Right lobe of liver (tissue), 6 donors: ENCODE measurements at regions not wholly inside any gene's neighbourhood (a gene's known extent, or its start where the extent isn't known, plus 50 kb on each side); places are given as distances from the start of the nearest gene placed in this dataset.
A peak's percentile ranks its signal among the peaks of the same experiment; 100 is the strongest.

ENCODE experiments used
- ATAC-seq, 4 donors: fragments of 200-7000 bp; cut with Tn5 transposase; one replicate each; pipeline ENCODE4 v1.9.1; 2020; ENCODE audit warnings: mild to moderate bottlenecking in 4 of 4, moderate library complexity in 4 of 4
- DNase-seq, 3 donors: peaks; one replicate each; pipeline ENCODE4 v3.0.0-alpha.2; 2020
- H3K27ac ChIP-seq, 3 donors: fragments of 200-600 bp; one replicate each; pipeline ENCODE4 v1.8.0; 2022
- H3K27me3 ChIP-seq, 2 donors: fragments of 200-600 bp; one replicate each; pipeline ENCODE4 v1.8.0; 2022
- H3K36me3 ChIP-seq, 4 donors: fragments of 200-600 bp; sonication (generic) in 1 of 4; one replicate each; pipeline versions ENCODE4 v1.5.1 to v1.8.0; 2017 to 2022; ENCODE audit warnings: control low read depth in 1 of 4
- H3K4me1 ChIP-seq, 4 donors: fragments of 200-600 bp; sonication (generic) in 1 of 4; one replicate each; pipeline versions ENCODE4 v1.5.1 to v1.8.0; 2017 to 2022; ENCODE audit warnings: control low read depth in 1 of 4
- H3K4me3 ChIP-seq, 3 donors: fragments of 200-600 bp; one replicate each; pipeline ENCODE4 v1.8.0; 2022
- H3K9me3 ChIP-seq, 4 donors: fragments of 200-600 bp; sonication (generic) in 1 of 4; one replicate each; pipeline versions ENCODE4 v1.5.1 to v1.8.0; 2017 to 2022; ENCODE audit warnings: control low read depth in 1 of 4
- CTCF ChIP-seq, 4 donors: fragments of 200-600 bp in 3 of 4; fragments of 450-650 bp in 1 of 4; IDR thresholded peaks; one replicate each; pipeline versions ENCODE4 v1.5.1 to v1.8.0; 2016 to 2022; ENCODE audit warnings: antibody characterized with exemption in 4 of 4, mild to moderate bottlenecking in 2 of 4
- POLR2A ChIP-seq: fragments of 450-650 bp; IDR thresholded peaks from one replicate; pipeline ENCODE4 v1.6.1; 2017; ENCODE audit warnings: antibody characterized with exemption, mild to moderate bottlenecking
- WGBS: methylation state at CpG from one replicate; pipeline ENCODE4 v1.1.6; 2018; ENCODE audit warnings: low coverage, low lambda C conversion rate; ENCODE audit not compliant: insufficient coverage; ENCODE audit errors: missing lambda C conversion rate; 5-methylcytosine and 5-hydroxymethylcytosine counted together
- intact Hi-C, 2 donors: fragments of 100-400 bp; cut with DNase I; formaldehyde crosslinking; loops; one replicate each; pipeline versions ENCODE4 v1.11.2 to v1.14.1; 2022
- donor health status: DM: no; HTN: yes; CAD: no.
- donor health status: DM: no; HTN: no; CAD: no.
- donor health status: DM: no; HTN: no; CAD: no.
- donor health status: DM: no; HTN: yes; CAD: no.
- donor health status: DM: no; HTN: yes; CAD: no.

GRCh38 chr7:16975712-16976111, 93.9 kb upstream of the AGR3 start:
- no peak for ATAC-seq
- intact Hi-C loops = no loop called here
- no peak overlapping the region for H3K4me3 ChIP-seq
- no peak for DNase-seq
- peaks cover 0 to 6% (median 0%) of the 10 kb centered on the region in 4 donors for H3K4me1 ChIP-seq
- H3K9me3 ChIP-seq = no peaks in the 10 kb centered on the region
- no peaks in the 10 kb centered on the region for H3K27me3 ChIP-seq
- no peaks in the 10 kb centered on the region for H3K36me3 ChIP-seq
- TF ChIP-seq POLR2A = no peak
- TF ChIP-seq CTCF (IDR thresholded peaks at IDR 0.05) = no peak
- H3K27ac ChIP-seq = no peak overlapping the region
- WGBS = 50% methylated on average over 1 of the region's 1 CpG

- DNase-seq = no peak
- 65% methylated on average over 1 of the region's 1 CpG for WGBS
- no peaks in the 10 kb centered on the region for H3K36me3 ChIP-seq
- H3K9me3 ChIP-seq = no peaks in the 10 kb centered on the region
- intact Hi-C loops = no loop called here
- peak in 3 of 4 donors; percentile 25 to 84 (median 60) for ATAC-seq
- no peak for TF ChIP-seq POLR2A
- TF ChIP-seq CTCF (IDR thresholded peaks at IDR 0.05) = no peak
- no peak overlapping the region for H3K27ac ChIP-seq
- H3K4me1 ChIP-seq = peaks cover 0 to 10% (median 4%) of the 10 kb centered on the region in 4 donors
- H3K4me3 ChIP-seq = no peak overlapping the region
- no peaks in the 10 kb centered on the region for H3K27me3 ChIP-seq
These were observed 96.8 kb upstream of the AGR3 start for GRCh38 chr7:16978358-16979244.

GRCh38 chr7:16980539-16980938, 98.8 kb upstream of the AGR3 start:
- TF ChIP-seq CTCF (IDR thresholded peaks at IDR 0.05) (no peak), POLR2A (no peak)
- WGBS = 77% methylated on average over 4 of the region's 4 CpGs
- no peak for ATAC-seq
- Histone ChIP-seq H3K36me3 (no peaks in the 10 kb centered on the region), H3K9me3 (no peaks in the 10 kb centered on the region), H3K4me1 (peaks cover 0 to 10% (median 4%) of the 10 kb centered on the region in 4 donors), H3K4me3 (no peak overlapping the region), H3K27ac (no peak overlapping the region), H3K27me3 (no peaks in the 10 kb centered on the region)
- intact Hi-C loops = loop anchor here in 1 of 2 donors (10.0 kb wide), 1 partner anchor 314 kb away; the partner anchor contains the start of gene AHR
- DNase-seq = no peak

- intact Hi-C loops = loop anchor here in 1 of 2 donors (10.0 kb wide), 1 partner anchor 312 kb away; the partner anchor contains the start of gene AHR
- WGBS = 28% methylated on average over 3 of the region's 3 CpGs
- no peaks in the 10 kb centered on the region for H3K9me3 ChIP-seq
- H3K36me3 ChIP-seq = no peaks in the 10 kb centered on the region
- no peaks in the 10 kb centered on the region for H3K27me3 ChIP-seq
- TF ChIP-seq CTCF (IDR thresholded peaks at IDR 0.05) (peak; percentile 81 to 93 (median 88)), POLR2A (no peak)
- H3K4me1 ChIP-seq = peaks cover 0 to 10% (median 4%) of the 10 kb centered on the region in 4 donors
- ATAC-seq (peak; percentile 85 to 91 (median 86)), DNase-seq (no peak)
- peak overlapping the region in 1 of 3 donors; percentile 17 for H3K27ac ChIP-seq
- no peak overlapping the region for H3K4me3 ChIP-seq
These were observed 101.0 kb upstream of the AGR3 start for GRCh38 chr7:16982640-16983350.
